HG03095 (cell line): ENCODE measurements at regions not wholly inside any gene's neighbourhood (a gene's known extent, or its start where the extent isn't known, plus 50 kb on each side); places are given as distances from the start of the nearest gene placed in this dataset.
"Not testable (repeated sequence)": the region's sequence is repeated elsewhere in the genome, so short reads cannot be mapped to it uniquely, and the experiment has no call there.

Experiments
- ATAC-seq: cut with Tn5 transposase; IDR thresholded peaks from one replicate; pipeline ENCODE4 v1.9.1; 2021; ENCODE audit warnings: moderate library complexity; ENCODE audit not compliant: unreplicated experiment

DNA sequence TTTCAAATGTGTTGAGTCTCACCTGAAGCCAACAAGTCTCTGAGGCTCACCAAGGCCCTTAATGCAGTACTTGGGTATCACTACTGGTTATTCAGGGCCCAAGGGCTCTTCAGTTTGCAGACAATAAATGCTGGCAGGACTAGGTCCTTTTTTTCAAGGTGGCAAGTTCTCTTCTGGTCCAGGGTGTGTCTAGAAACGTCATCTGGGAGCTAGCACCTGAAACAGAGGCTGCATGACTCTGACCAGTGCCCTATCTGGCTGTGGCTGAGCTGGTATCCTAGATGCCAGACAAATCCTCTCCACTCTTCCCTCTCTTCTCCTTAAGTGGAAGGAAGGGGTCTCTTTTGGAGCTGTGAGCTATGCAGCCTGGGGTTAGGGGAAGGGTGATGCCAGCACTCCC is 276.8 kb downstream of the PYDC2 start:
- no peak for ATAC-seq

DNA sequence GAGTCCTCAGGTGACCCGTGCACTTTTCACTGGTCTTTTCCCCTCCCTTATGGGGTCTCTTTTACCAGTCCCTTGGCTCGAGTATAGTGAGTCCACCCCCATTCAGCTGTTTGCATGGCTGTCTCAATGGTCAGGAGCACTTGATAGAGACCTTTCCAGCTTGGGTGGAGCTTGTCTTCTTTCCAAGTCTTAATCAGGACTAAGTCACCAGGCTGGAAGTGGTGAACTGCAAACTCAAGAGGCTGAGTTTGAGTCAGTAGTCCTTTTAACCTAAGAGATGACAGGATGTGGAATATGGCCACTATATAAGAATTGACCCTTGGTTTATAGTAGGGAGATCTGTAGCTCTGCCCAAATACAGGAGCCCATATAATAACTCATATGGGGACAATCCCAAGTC is 279.7 kb downstream of the PYDC2 start:
- no peak for ATAC-seq

GRCh38 chr3:191741847-191742350 is 280.9 kb downstream of the PYDC2 start:
- ATAC-seq, result not testable (repeated sequence)

GRCh38 chr3:191743283-191743682 is 282.3 kb downstream of the PYDC2 start:
- no peak for ATAC-seq

- ATAC-seq, result no peak
Measured at GRCh38 chr3:191750618-191751017, 289.7 kb downstream of the PYDC2 start.

- no peak for ATAC-seq
Measured at GRCh38 chr3:191753196-191753595, 292.2 kb downstream of the PYDC2 start.

DNA sequence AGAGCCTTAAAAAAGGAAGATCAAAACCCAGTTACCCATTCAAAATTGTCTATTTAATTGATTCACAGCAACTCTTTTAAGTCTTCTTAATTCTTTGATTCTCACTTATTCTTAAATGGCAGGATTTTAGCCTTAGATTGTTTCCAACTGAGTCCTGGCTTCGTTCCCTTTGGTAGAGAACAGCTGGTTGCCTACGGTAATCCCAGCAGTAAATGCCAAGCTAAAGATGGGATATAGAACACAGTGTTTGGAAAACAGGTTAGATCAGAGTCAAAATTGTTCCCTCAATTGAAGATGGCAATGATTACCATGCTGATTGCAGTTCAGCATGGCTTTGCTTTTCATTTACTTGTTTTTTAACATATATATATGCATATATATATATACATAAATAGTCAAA is 300.9 kb downstream of the PYDC2 start:
- no peak for ATAC-seq

DNA sequence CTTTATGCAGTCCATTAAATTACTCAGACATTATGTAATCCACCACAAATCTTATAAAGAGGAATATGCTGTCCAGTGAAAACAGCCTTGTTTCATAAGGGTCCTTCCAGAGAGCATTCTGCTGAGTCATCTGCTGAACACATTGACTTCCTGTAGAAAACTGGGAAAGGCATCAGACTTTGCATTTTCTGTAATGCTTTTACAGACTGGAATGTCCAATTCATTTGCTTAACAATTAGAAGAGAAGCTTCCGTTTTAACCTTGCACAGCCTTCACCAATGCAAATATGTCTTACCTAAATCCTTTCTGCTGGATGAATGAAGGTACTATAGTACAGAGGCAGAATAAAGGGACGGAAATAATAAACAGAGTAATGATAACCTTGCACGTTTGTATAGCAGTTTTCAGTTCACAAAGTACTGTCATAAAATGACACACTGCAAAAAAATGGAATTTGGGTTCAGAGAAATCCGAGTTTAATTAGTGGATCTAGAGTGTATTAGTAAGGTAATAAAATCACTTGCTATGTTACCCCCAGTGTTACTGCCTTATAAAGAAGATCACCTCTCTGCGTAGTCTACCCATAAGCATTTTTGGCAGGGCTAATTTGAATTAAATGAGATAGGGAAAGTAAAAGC is 301.5 kb downstream of the PYDC2 start:
- no peak for ATAC-seq

GRCh38 chr3:191768421-191768820 is 307.5 kb downstream of the PYDC2 start:
- no peak for ATAC-seq

GRCh38 chr3:191770541-191770940 is 309.6 kb downstream of the PYDC2 start:
- no peak for ATAC-seq

DNA sequence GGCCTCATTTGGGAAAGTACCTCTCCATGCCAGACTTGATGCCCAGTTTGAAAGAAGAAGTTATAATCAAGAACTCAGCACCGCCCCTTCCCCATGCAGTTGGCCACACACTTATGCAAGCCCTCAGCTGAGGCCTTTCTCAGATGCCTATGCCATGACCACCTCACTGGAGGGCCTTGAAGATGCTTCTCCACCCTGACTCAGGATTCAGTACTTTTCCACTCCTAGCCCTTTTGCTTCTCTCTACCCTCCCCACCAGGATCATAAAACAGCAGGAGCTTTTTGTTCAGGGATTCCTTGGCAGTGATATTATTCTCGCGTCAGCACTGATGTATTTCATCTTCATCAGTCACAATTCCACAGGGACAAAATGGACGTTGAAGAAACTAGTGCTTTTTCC is 313.5 kb downstream of the PYDC2 start:
- no peak for ATAC-seq

- no peak for ATAC-seq
Measured at GRCh38 chr3:191775451-191776233, 314.7 kb downstream of the PYDC2 start.

DNA sequence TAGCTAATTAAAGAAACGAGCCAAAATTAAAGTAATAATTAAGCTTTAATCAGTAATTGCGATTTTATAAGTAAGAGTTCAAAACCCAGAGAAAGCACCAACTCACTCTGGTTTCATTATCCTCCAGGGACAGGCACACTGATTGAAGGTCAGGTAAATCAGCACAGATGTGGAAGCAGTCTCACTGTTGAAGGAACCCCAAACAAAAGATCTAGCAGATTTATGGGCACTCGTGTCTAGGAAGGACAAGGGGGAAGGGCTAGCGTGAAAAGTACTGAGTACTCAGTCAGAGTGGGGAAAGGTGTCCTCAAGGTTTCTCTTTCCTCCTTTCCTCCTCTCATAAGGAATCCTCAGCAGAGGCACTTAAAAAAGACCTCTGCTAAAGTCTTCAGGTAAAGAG is 320.1 kb downstream of the PYDC2 start:
- ATAC-seq, result no peak

DNA sequence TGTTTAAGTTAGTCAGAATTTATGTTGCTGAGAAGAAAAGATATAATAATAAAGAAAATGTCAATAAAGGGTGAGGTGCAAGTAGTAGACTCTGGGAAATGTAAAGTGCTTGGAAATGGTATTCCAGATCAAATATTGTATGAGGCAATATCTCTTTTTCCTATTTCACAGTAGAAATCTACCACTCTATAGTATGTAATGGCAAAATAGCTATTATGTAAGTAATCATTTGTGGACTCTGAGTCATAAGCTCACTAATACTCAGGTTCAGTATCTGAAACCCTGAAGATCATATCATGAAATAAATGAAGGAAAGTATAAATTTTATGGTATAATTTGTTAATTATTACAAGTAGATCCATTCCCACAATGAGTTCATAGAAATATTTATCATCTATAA is 322.1 kb downstream of the PYDC2 start:
- ATAC-seq, result no peak

- no peak for ATAC-seq
Measured at GRCh38 chr3:191790934-191791333, 330.0 kb downstream of the PYDC2 start.

GRCh38 chr3:191792580-191792979 is 331.6 kb downstream of the PYDC2 start:
- no peak for ATAC-seq

GRCh38 chr3:191795196-191795595 is 334.2 kb downstream of the PYDC2 start:
- ATAC-seq, result no peak

DNA sequence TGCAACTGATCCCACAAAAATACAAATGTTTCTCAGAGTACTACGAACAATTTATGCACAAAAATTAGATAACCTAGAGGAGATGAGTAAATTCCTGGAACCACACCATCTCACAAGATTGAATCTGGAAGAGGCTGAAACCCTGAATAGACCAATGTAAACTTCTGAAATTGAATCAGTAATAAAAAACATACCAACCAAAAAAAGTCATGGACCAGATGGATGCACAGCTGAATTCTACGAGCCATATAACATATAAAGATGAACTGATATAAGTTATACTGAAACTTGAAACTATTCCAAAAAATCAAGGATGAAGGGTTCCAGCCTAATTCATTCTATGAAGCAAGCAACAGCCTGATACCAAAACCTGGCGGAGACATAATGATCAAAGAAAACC is 336.3 kb downstream of the PYDC2 start:
- ATAC-seq, result no peak

DNA sequence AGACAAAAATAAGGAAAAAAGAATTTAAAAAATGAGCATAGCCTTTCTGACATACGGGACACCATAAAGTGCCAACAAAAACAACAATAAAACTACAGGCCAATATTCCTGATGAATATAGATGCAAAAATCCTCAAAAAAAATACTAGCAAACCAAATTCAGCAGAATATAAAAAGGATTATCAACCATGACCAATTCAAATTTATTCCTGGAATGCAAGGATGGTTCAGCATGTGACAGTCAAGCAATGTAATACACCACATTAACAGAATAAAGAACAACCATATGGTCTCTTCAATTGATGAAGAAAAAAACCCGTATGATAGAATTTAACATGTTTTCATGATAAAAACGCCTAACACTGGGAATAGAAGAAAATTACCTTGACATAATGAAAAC is 341.7 kb downstream of the PYDC2 start:
- no peak for ATAC-seq

DNA sequence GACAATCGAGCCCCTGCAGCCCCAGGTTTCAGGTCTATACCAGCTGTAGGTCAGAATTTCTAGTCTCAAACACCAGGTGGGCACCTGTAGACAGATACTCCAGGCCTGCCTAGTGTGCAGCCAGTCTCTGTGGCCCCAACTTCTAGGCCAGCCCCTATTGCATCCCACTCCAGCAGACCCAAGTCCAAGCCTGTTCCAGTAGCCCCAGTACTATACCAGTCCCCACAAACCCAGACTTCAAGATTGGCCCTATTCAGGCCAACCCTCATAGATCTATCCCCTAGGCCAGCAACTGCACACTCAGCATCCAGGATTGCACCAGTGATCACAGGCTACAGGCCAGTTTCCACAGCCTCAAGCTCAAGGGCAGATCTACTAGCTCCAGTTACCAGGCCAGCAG is 344.0 kb downstream of the PYDC2 start:
- no peak for ATAC-seq

DNA sequence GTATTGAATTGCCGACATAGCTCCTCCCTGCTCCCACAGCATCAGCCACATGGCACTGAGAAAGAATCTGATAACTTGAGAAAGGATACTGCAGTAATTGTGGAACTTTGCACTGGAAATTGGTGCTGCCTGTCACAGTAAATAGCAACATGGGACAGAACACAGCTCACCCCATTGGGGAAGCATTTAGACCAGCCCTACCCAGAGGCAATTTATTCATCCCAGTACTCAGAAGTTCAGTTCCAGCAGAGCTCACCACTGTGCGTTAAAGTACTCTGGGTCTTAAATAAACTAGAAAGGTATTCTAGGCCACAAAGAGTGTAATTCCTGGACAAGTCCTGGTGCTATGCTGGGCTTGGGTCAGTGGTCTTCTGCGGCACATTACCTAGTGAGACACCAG is 347.1 kb downstream of the PYDC2 start:
- ATAC-seq, result no peak

DNA sequence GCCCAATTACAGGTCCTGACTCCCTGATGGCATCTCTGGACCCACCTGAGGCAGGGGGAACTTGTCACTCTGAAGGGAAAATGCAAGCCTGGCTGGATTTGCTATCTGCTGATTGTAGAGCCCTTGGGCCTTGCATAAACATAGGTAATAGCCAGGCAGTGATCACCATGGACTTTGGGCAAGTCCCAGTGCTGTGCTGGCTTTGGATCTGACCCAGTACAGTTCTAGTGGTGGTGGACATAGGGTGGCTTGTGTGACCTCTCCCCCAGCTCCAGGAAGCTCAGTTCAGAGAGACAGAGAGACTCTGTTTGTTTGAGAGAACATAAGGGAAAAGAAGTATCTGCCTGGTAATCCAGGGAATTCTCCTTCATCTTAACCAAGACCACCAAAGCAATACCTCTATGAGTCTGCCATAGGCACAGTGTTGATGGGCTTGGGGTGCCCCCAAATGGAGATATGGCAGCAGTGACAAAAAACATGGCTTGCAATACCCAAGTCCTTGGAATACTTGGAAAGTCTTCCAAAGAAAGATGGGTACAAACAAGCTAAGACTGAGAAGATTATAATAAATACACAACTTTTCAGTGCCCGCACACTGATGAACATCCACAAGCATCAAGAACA is 348.5 kb downstream of the PYDC2 start:
- ATAC-seq, result no peak
